KMS-11 (cell line): ENCODE measurements at regions not wholly inside any gene's neighbourhood (a gene's known extent, or its start where the extent isn't known, plus 50 kb on each side); places are given as distances from the start of the nearest gene placed in this dataset.

ENCODE experiments used
- H2AFZ ChIP-seq: fragments of 200-600 bp; sonication (generic); 2 replicates; pipeline ENCODE4 v1.6.1; 2016; ENCODE audit warnings: antibody characterized with exemption, mixed run types, low read depth
- H3K27ac ChIP-seq: fragments of 200-600 bp; sonication (generic); 2 replicates; pipeline ENCODE4 v1.6.1; 2016; ENCODE audit warnings: mild to moderate bottlenecking, mixed run types
- H3K27me3 ChIP-seq: fragments of 200-600 bp; sonication (generic); 2 replicates; pipeline ENCODE4 v1.6.1; 2017; ENCODE audit warnings: mild to moderate bottlenecking, low read depth, mixed run types, moderate library complexity; ENCODE audit not compliant: insufficient read depth
- H3K36me3 ChIP-seq: fragments of 200-600 bp; sonication (generic); 2 replicates; pipeline ENCODE4 v1.6.1; 2017; ENCODE audit warnings: mild to moderate bottlenecking, mixed run types; ENCODE audit not compliant: insufficient read depth
- H3K4me1 ChIP-seq: fragments of 200-600 bp; sonication (generic); 2 replicates; pipeline ENCODE4 v1.6.1; 2016; ENCODE audit warnings: mild to moderate bottlenecking, low read depth, mixed run types; ENCODE audit not compliant: poor library complexity, severe bottlenecking
- H3K4me2 ChIP-seq: fragments of 200-600 bp; sonication (generic); 2 replicates; pipeline ENCODE4 v1.7.0; 2016; ENCODE audit warnings: mild to moderate bottlenecking, mixed run types
- H3K4me3 ChIP-seq: fragments of 200-600 bp; sonication (generic); IDR thresholded peaks from 2 replicates; pipeline ENCODE4 v1.6.1; 2017; ENCODE audit warnings: low read depth, low read length, mixed read lengths; ENCODE audit not compliant: insufficient read depth
- H3K79me2 ChIP-seq: fragments of 200-600 bp; sonication (generic); 2 replicates; pipeline ENCODE4 v1.6.1; 2016; ENCODE audit warnings: low read depth, mixed run types; ENCODE audit not compliant: insufficient read depth
- H3K9ac ChIP-seq: fragments of 200-600 bp; sonication (generic); 2 replicates; pipeline ENCODE4 v1.6.1; 2016; ENCODE audit warnings: mild to moderate bottlenecking, mixed run types
- H4K20me1 ChIP-seq: fragments of 200-600 bp; sonication (generic); 2 replicates; pipeline ENCODE4 v1.6.1; 2016; ENCODE audit warnings: mild to moderate bottlenecking, mixed run types; ENCODE audit not compliant: insufficient read depth
- TF ChIP-seq, protein P1 (sequence below): fragments of 200-600 bp; sonication (generic); conservative IDR thresholded peaks from 2 replicates; pipeline ENCODE4 v1.6.1; 2017; ENCODE audit warnings: low read depth, mild to moderate bottlenecking, antibody characterized with exemption, low read length, moderate library complexity, mixed read lengths

DNA sequence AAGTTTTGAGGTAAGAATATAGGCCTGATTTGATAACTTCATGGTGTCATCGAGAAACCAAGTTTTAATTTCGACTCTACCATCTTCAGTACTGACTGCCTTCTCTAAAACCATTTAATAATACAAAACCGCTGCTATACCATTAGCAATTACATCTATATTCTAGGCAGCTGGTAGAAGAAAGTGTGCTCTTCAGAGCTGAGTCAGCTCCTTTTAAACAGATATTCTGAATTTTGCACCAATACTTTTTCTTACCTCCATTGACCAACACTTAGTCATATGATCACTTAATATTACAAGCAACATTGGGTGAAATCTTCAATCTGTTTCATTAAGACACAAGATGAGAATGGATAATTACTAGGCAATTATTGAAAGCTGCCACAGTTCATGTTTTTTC lies 1667.8 kb downstream of the PCDH9 start:
- Histone ChIP-seq H3K27me3 (no peaks in the 10 kb centered on the region), H3K4me2 (no peak overlapping the region), H3K9ac (no peak overlapping the region), H3K36me3 (no peaks in the 10 kb centered on the region), H3K4me1 (no peaks in the 10 kb centered on the region), H2AFZ (no peak overlapping the region), H3K27ac (no peak overlapping the region), H3K79me2 (no peaks in the 10 kb centered on the region), H3K4me3 (no peak overlapping the region), H4K20me1 (no peaks in the 10 kb centered on the region)
- TF ChIP-seq, protein P1, sequence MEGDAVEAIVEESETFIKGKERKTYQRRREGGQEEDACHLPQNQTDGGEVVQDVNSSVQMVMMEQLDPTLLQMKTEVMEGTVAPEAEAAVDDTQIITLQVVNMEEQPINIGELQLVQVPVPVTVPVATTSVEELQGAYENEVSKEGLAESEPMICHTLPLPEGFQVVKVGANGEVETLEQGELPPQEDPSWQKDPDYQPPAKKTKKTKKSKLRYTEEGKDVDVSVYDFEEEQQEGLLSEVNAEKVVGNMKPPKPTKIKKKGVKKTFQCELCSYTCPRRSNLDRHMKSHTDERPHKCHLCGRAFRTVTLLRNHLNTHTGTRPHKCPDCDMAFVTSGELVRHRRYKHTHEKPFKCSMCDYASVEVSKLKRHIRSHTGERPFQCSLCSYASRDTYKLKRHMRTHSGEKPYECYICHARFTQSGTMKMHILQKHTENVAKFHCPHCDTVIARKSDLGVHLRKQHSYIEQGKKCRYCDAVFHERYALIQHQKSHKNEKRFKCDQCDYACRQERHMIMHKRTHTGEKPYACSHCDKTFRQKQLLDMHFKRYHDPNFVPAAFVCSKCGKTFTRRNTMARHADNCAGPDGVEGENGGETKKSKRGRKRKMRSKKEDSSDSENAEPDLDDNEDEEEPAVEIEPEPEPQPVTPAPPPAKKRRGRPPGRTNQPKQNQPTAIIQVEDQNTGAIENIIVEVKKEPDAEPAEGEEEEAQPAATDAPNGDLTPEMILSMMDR: no peak

DNA sequence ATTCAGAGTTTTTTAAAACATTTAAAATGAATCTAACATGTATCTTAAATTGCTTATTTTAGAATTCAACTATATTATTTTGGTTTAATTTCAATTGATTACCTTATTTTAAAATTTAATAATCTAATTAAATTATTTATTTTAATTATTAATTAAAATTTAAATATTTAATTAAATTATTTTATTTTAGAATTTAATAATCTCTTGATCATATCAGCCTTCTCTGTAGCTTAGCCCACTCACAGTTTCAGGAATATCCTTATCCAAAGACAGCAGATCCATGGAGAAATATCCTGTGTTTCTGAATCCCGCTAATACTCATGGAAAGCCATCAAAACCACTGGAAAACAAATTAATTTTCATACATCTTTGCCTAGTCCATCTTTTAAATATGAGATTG lies 1669.2 kb downstream of the PCDH9 start:
- no peaks in the 10 kb centered on the region for H4K20me1 ChIP-seq
- H2AFZ ChIP-seq: no peak overlapping the region
- no peak overlapping the region for H3K9ac ChIP-seq
- no peaks in the 10 kb centered on the region for H3K79me2 ChIP-seq
- no peak overlapping the region for H3K4me3 ChIP-seq
- no peak overlapping the region for H3K27ac ChIP-seq
- H3K36me3 ChIP-seq: no peaks in the 10 kb centered on the region
- no peak overlapping the region for H3K4me2 ChIP-seq
- TF ChIP-seq, protein P1: no peak
- H3K4me1 ChIP-seq: no peaks in the 10 kb centered on the region
- no peaks in the 10 kb centered on the region for H3K27me3 ChIP-seq

DNA sequence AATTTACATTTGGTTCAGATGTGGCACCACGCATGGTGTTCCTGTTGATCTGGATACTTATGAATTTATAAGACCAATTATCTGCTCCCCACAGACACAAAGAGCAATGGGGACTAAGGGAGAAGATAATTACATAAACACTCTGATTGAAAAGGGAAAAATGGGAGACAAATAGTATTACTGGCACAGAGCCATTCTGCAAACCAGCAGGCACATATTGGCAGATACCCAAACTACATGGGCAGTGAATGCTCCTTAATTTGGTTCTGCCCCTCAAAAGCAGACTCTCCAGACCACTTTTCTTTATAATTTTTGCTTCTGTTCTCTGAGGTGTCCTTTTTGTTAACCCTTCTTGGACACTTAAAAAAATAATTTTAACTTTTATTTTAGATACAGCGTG lies 1674.2 kb downstream of the PCDH9 start:
- Histone ChIP-seq H3K4me1 (no peaks in the 10 kb centered on the region), H3K36me3 (no peaks in the 10 kb centered on the region), H3K9ac (no peak overlapping the region), H3K27me3 (no peaks in the 10 kb centered on the region), H3K4me3 (no peak overlapping the region), H2AFZ (no peak overlapping the region), H3K79me2 (no peaks in the 10 kb centered on the region), H3K4me2 (no peak overlapping the region), H4K20me1 (no peaks in the 10 kb centered on the region), H3K27ac (no peak overlapping the region)
- TF ChIP-seq, protein P1: no peak

DNA sequence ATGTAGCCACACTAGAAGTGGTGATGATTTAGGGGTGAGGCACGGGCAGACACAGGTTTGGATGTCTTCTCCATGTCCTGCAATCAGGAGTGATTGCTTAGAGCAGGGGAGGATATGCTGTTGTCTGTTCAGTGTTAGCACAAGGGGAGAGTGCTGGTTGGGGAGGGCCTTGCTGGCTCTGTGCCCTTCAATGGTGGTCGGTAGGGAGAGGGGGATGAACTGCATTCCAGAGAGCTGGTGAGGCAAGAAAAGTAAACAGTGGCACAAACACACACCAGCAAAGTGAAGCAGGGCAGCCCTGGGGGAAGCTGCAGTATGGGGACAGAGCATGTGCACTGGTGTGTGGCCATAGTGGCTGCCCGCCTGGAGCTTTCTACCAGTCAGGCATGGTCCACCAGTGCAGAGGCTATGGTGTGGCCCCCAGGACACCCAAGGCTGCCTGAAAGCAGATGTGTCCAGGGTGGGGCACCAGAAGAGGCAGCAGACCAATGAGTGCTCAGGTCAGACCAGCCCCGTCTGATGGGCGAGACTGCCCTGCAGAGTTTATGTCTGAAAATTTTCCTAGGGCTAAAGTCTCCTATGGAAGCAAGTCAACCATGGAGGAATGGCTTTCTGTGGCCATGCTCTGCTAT lies 1676.9 kb downstream of the PCDH9 start:
- TF ChIP-seq, protein P1: no peak
- no peak overlapping the region for H3K27ac ChIP-seq
- no peaks in the 10 kb centered on the region for H3K4me1 ChIP-seq
- H3K9ac ChIP-seq: no peak overlapping the region
- no peaks in the 10 kb centered on the region for H3K27me3 ChIP-seq
- no peak overlapping the region for H2AFZ ChIP-seq
- no peak overlapping the region for H3K4me2 ChIP-seq
- H3K36me3 ChIP-seq: no peaks in the 10 kb centered on the region
- no peaks in the 10 kb centered on the region for H4K20me1 ChIP-seq
- no peaks in the 10 kb centered on the region for H3K79me2 ChIP-seq
- no peak overlapping the region for H3K4me3 ChIP-seq
